Panc1 (cell line): ENCODE measurements at regions not wholly inside any gene's neighbourhood (a gene's known extent, or its start where the extent isn't known, plus 50 kb on each side); places are given as distances from the start of the nearest gene placed in this dataset.

Experiments used
- CTCF ChIP-seq: fragments of 450-650 bp; IDR thresholded peaks from 2 replicates; pipeline ENCODE4 v1.5.1; 2017; ENCODE audit warnings: mild to moderate bottlenecking
- POLR2AphosphoS5 ChIP-seq: IDR thresholded peaks from 2 replicates; pipeline ENCODE4 v1.6.1; 2012; ENCODE audit warnings: mild to moderate bottlenecking, low read depth, low read length, moderate library complexity
- REST ChIP-seq, 2 experiments: IDR thresholded peaks; 2 replicates each; pipeline ENCODE4 v1.6.1; 2011 to 2012; ENCODE audit warnings: low read depth in 2 of 2, control low read depth in 1 of 2, low read length in 1 of 2, mild to moderate bottlenecking in 1 of 2, moderate library complexity in 1 of 2; ENCODE audit not compliant: insufficient read depth in 1 of 2
- SIN3A ChIP-seq: IDR thresholded peaks from 2 replicates; pipeline ENCODE4 v1.6.1; 2012; ENCODE audit warnings: low read depth, mild to moderate bottlenecking, low read length, moderate library complexity, borderline replicate concordance; ENCODE audit not compliant: insufficient read depth
- TCF7L2 ChIP-seq: IDR thresholded peaks from 2 replicates; pipeline ENCODE4 v1.6.1; 2011; ENCODE audit warnings: mild to moderate bottlenecking, low read depth, low read length, inconsistent platforms

- no peak for TF ChIP-seq CTCF
- no peak for TF ChIP-seq POLR2AphosphoS5
- no peak for TF ChIP-seq REST (IDR thresholded peaks at IDR 0.05; ENCODE audit: insufficient read depth in 1 of 2, low read depth in 2 of 2, low read length in 1 of 2)
- TF ChIP-seq TCF7L2, result no peak
- TF ChIP-seq SIN3A, result no peak
Observed at GRCh38 chr15:97736748-97737147, 223.8 kb upstream of the ARRDC4 start.
